Neural crest cell (in vitro differentiated cells): ENCODE measurements at regions not wholly inside any gene's neighbourhood (a gene's known extent, or its start where the extent isn't known, plus 50 kb on each side); places are given as distances from the start of the nearest gene placed in this dataset.
A peak's percentile ranks its signal among the peaks of the same experiment; 100 is the strongest.

Experiments used
- DNase-seq: peaks from one replicate; pipeline ENCODE4 v3.0.0; 2021; ENCODE audit warnings: low read depth, mixed read lengths, low spot score
- H3K27ac Mint-ChIP-seq: one replicate; pipeline ENCODE4 v1.8.0; 2021; ENCODE audit warnings: mild to moderate bottlenecking, mixed read lengths; ENCODE audit not compliant: unreplicated experiment
- H3K27me3 Mint-ChIP-seq: 2 replicates; pipeline ENCODE4 v1.8.0; 2021; ENCODE audit warnings: low read depth, mild to moderate bottlenecking, mixed read lengths
- H3K36me3 Mint-ChIP-seq: 2 replicates; pipeline ENCODE4 v1.8.0; 2021; ENCODE audit warnings: low read depth, mild to moderate bottlenecking, mixed read lengths
- H3K4me1 Mint-ChIP-seq: 2 replicates; pipeline ENCODE4 v1.8.0; 2021; ENCODE audit warnings: mixed read lengths
- H3K4me3 Mint-ChIP-seq: one replicate; pipeline ENCODE4 v1.8.0; 2021; ENCODE audit warnings: mild to moderate bottlenecking, mixed read lengths
- H3K9me3 Mint-ChIP-seq: 2 replicates; pipeline ENCODE4 v1.8.0; 2021; ENCODE audit warnings: mixed read lengths
- TF ChIP-seq, protein P1 (sequence below): fragments of 200-600 bp; sonication (generic); conservative IDR thresholded peaks from 2 replicates; pipeline ENCODE4 v1.5.0; 2021; ENCODE audit warnings: antibody characterized with exemption, mild to moderate bottlenecking

DNA sequence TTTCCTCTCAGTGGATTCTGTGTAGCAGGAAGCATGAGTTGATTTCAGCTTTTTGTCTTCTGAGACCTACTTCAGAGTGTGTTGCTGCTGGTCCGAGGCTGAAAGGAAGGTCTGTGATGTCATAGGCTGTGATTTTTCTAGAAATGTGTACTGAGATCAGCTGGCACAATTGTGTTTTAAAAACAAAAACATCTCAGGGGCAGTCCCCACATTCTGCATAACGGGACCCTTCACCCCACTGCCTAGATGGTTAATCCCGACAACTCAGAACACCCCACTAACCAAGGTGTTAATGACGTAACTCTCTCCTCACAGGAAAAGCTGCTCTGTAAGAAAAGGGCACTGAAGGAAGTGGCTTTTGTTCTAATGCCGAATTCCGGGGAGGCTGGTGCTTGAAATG lies 59.8 kb upstream of the PPP2R5A start:
- H3K4me3 Mint-ChIP-seq = no peak overlapping the region
- peaks cover 19% of the 10 kb centered on the region for H3K4me1 Mint-ChIP-seq
- peaks cover 3% of the 10 kb centered on the region for H3K9me3 Mint-ChIP-seq
- H3K27me3 Mint-ChIP-seq = peaks cover 4% of the 10 kb centered on the region
- DNase-seq = no peak
- TF ChIP-seq, protein P1, sequence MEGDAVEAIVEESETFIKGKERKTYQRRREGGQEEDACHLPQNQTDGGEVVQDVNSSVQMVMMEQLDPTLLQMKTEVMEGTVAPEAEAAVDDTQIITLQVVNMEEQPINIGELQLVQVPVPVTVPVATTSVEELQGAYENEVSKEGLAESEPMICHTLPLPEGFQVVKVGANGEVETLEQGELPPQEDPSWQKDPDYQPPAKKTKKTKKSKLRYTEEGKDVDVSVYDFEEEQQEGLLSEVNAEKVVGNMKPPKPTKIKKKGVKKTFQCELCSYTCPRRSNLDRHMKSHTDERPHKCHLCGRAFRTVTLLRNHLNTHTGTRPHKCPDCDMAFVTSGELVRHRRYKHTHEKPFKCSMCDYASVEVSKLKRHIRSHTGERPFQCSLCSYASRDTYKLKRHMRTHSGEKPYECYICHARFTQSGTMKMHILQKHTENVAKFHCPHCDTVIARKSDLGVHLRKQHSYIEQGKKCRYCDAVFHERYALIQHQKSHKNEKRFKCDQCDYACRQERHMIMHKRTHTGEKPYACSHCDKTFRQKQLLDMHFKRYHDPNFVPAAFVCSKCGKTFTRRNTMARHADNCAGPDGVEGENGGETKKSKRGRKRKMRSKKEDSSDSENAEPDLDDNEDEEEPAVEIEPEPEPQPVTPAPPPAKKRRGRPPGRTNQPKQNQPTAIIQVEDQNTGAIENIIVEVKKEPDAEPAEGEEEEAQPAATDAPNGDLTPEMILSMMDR = no peak
- no peaks in the 10 kb centered on the region for H3K36me3 Mint-ChIP-seq
- no peak overlapping the region for H3K27ac Mint-ChIP-seq

GRCh38 chr1:212225871-212226302 lies 59.3 kb upstream of the PPP2R5A start:
- Mint-ChIP-seq H3K36me3 (no peaks in the 10 kb centered on the region), H3K9me3 (peaks cover 3% of the 10 kb centered on the region), H3K4me1 (peaks cover 19% of the 10 kb centered on the region), H3K4me3 (no peak overlapping the region), H3K27me3 (peaks cover 4% of the 10 kb centered on the region), H3K27ac (no peak overlapping the region)
- DNase-seq = no peak
- TF ChIP-seq, protein P1 = no peak

- H3K27me3 Mint-ChIP-seq = peaks cover 4% of the 10 kb centered on the region
- H3K36me3 Mint-ChIP-seq = no peaks in the 10 kb centered on the region
- peak overlapping the region; percentile 94 for H3K27ac Mint-ChIP-seq
- peaks cover 3% of the 10 kb centered on the region for H3K9me3 Mint-ChIP-seq
- peaks cover 19% of the 10 kb centered on the region for H3K4me1 Mint-ChIP-seq
- DNase-seq = no peak
- H3K4me3 Mint-ChIP-seq = no peak overlapping the region
- TF ChIP-seq, protein P1 = no peak
These were observed 58.7 kb upstream of the PPP2R5A start for GRCh38 chr1:212226467-212226866.

DNA sequence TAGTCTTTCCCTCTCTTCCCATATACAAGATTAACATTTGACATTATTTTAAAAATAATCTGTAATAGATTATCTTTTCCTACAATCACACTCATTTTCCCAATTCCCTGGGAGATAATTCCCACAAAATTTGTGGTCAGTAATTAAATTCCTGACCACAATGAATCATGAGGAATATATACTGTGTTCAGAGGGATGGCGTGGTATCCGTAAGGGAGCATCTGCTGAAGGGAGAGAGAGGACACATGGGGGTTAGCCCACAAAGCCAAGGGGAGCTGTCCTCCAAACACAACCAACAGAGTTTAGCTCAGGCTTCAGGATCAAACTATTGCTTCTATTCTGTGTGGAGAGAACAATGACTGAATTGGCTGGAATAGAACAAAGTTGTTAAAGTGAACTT lies 57.1 kb upstream of the PPP2R5A start:
- Mint-ChIP-seq H3K27me3 (peaks cover 4% of the 10 kb centered on the region), H3K4me1 (peaks cover 19% of the 10 kb centered on the region), H3K36me3 (no peaks in the 10 kb centered on the region), H3K27ac (no peak overlapping the region), H3K4me3 (no peak overlapping the region), H3K9me3 (peaks cover 3% of the 10 kb centered on the region)
- TF ChIP-seq, protein P1 = no peak
- no peak for DNase-seq

DNA sequence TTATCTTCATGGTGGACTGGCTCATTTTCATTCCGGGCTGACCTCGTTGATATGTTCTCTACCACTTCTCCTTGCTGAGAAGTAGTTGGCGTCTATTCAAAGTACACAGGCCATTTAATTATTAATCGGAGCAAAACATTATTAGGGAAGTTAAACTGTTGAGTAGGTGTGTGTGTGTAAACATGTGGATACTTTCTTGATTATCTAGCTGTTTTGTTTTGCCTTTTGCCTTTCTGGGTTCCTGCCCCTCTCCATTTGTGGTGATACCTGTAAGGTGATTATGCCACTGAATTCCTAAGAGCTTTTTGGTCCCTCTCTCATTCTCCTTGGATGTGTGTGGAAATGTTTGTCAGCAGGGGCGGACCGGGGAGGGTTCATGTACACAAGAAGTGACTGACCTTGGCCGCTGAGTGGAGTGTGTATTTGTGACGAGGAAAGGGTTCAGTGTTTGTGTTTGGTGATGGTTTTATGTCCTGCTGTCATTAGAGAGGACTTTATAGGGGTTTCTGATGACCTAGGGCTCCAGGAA lies 56.6 kb upstream of the PPP2R5A start:
- Mint-ChIP-seq H3K4me3 (no peak overlapping the region), H3K27me3 (peaks cover 4% of the 10 kb centered on the region), H3K4me1 (peaks cover 19% of the 10 kb centered on the region), H3K9me3 (peaks cover 3% of the 10 kb centered on the region), H3K27ac (no peak overlapping the region), H3K36me3 (no peaks in the 10 kb centered on the region)
- TF ChIP-seq, protein P1 = no peak
- no peak for DNase-seq
